RWPE1 (cell line): ENCODE measurements at regions not wholly inside any gene's neighbourhood (a gene's known extent, or its start where the extent isn't known, plus 50 kb on each side); places are given as distances from the start of the nearest gene placed in this dataset.

Experiments used
- CTCF ChIA-PET: fragments of 350-600 bp; sonication (Branson Sonifier 250); formaldehyde crosslinking; extraction: SDS; loops from one replicate; lab custom pipeline; 2021; lab: Yijun Ruan, JAX
- POLR2A ChIA-PET: fragments of 400-600 bp; formaldehyde crosslinking; extraction: SDS; loops from one replicate; lab custom pipeline; 2020; ENCODE audit warnings: antibody characterized with exemption; ENCODE audit not compliant: low non-redundant PET; lab: Yijun Ruan, JAX
- DNase-seq: peaks from one replicate; pipeline ENCODE4 v3.0.0; 2012; ENCODE audit warnings: low spot score
- H3K27ac ChIP-seq: fragments of 450-650 bp; 2 replicates; pipeline ENCODE4 v1.5.1; 2017
- CTCF ChIP-seq: fragments of 450-650 bp; conservative IDR thresholded peaks from 2 replicates; pipeline ENCODE4 v1.5.1; 2017; ENCODE audit warnings: low read depth, mild to moderate bottlenecking

- ChIA-PET POLR2A (no interaction called here), CTCF (interaction anchor here (0.6 kb wide), 1 partner anchor 364 kb away, joined by 3 read pairs; no protein-coding TSS in a partner anchor)
- peak; percentile 42 for DNase-seq
- no peak overlapping the region for H3K27ac ChIP-seq
- no peak for TF ChIP-seq CTCF
Measured at GRCh38 chr2:65504814-65505697, 72.7 kb upstream of the SPRED2 start.

GRCh38 chr2:65504201-65504600 lies 71.8 kb upstream of the SPRED2 start:
- no peak overlapping the region for H3K27ac ChIP-seq
- TF ChIP-seq CTCF = no peak
- ChIA-PET POLR2A (no interaction called here), CTCF (no interaction called here)
- DNase-seq = no peak

- no peak for DNase-seq
- ChIA-PET POLR2A (no interaction called here), CTCF (no interaction called here)
- no peak for TF ChIP-seq CTCF
- no peak overlapping the region for H3K27ac ChIP-seq
Measured at GRCh38 chr2:65503746-65504145, 71.3 kb upstream of the SPRED2 start.

- ChIA-PET POLR2A (no interaction called here), CTCF (no interaction called here)
- no peak for DNase-seq
- no peak overlapping the region for H3K27ac ChIP-seq
- no peak for TF ChIP-seq CTCF
Measured at GRCh38 chr2:65501836-65502235, 69.4 kb upstream of the SPRED2 start.

GRCh38 chr2:65501074-65501473 lies 68.7 kb upstream of the SPRED2 start:
- no peak for DNase-seq
- ChIA-PET POLR2A (no interaction called here), CTCF (no interaction called here)
- no peak overlapping the region for H3K27ac ChIP-seq
- TF ChIP-seq CTCF = no peak

GRCh38 chr2:65500310-65501040 lies 68.1 kb upstream of the SPRED2 start:
- ChIA-PET POLR2A (no interaction called here), CTCF (no interaction called here)
- H3K27ac ChIP-seq = no peak overlapping the region
- no peak for DNase-seq
- TF ChIP-seq CTCF = no peak
